WTC11 (cell line): ENCODE measurements at regions not wholly inside any gene's neighbourhood (a gene's known extent, or its start where the extent isn't known, plus 50 kb on each side); places are given as distances from the start of the nearest gene placed in this dataset.

ENCODE experiments used
- ATAC-seq: fragments of 200-7000 bp; cut with Tn5 transposase; 2 replicates; pipeline ENCODE4 v1.10.0; 2021; ENCODE audit warnings: mild to moderate bottlenecking, moderate library complexity
- CTCF ChIA-PET: fragments of 300-600 bp; sonication (Branson Sonifier 250); formaldehyde crosslinking; loops from one replicate; lab custom pipeline; 2021; ENCODE audit warnings: antibody characterized with exemption; lab: Charles Lee
- POLR2A ChIA-PET: fragments of 350-600 bp; sonication (Branson Sonifier 250); formaldehyde crosslinking; loops from one replicate; lab custom pipeline; 2021; ENCODE audit warnings: antibody characterized with exemption; lab: Charles Lee
- DNase-seq: peaks from one replicate; pipeline ENCODE4 v3.0.0; 2021; ENCODE audit warnings: low spot score
- H3K27ac Mint-ChIP-seq: 2 replicates; pipeline ENCODE4 v1.8.0; 2021; ENCODE audit warnings: mixed read lengths
- H3K27me3 Mint-ChIP-seq: 2 replicates; pipeline ENCODE4 v1.8.0; 2021; ENCODE audit warnings: low read depth, mild to moderate bottlenecking, moderate library complexity, mixed read lengths
- H3K36me3 Mint-ChIP-seq: 2 replicates; pipeline ENCODE4 v1.8.0; 2021; ENCODE audit warnings: mixed read lengths
- H3K4me1 Mint-ChIP-seq: 2 replicates; pipeline ENCODE4 v1.8.0; 2022; ENCODE audit warnings: mixed read lengths
- H3K4me3 Mint-ChIP-seq: 2 replicates; pipeline ENCODE4 v1.8.0; 2021; ENCODE audit warnings: mild to moderate bottlenecking, moderate library complexity, mixed read lengths
- H3K9me3 Mint-ChIP-seq: 2 replicates; pipeline ENCODE4 v1.8.0; 2021; ENCODE audit warnings: mixed read lengths
- CREM ChIP-seq: sonication (generic); formaldehyde crosslinking; IDR thresholded peaks from 2 replicates; pipeline ENCODE4 v1.8.1; 2022; ENCODE audit warnings: mild to moderate bottlenecking, missing genetic modification reagents, moderate library complexity
- GRHL2 ChIP-seq: fragments of 250-450 bp; sonication (Bioruptor Pico); IDR thresholded peaks from 2 replicates; pipeline ENCODE4 v1.8.0; 2022; ENCODE audit warnings: mild to moderate bottlenecking, moderate library complexity; ENCODE audit not compliant: insufficient replicate concordance, severe bottlenecking
- JUN ChIP-seq: sonication (generic); formaldehyde crosslinking; IDR thresholded peaks from 2 replicates; pipeline ENCODE4 v1.8.0; 2023; ENCODE audit warnings: mild to moderate bottlenecking, missing genetic modification reagents
- MYBL2 ChIP-seq: sonication (generic); formaldehyde crosslinking; IDR thresholded peaks from 2 replicates; pipeline ENCODE4 v1.8.1; 2023; ENCODE audit warnings: mild to moderate bottlenecking, moderate library complexity, missing genetic modification reagents
- NFYB ChIP-seq: sonication (generic); formaldehyde crosslinking; conservative IDR thresholded peaks from 2 replicates; pipeline ENCODE4 v1.8.0; 2022; ENCODE audit warnings: low read depth, missing genetic modification reagents
- OVOL2 ChIP-seq: fragments of 250-450 bp; sonication (Bioruptor Pico); IDR thresholded peaks from 2 replicates; pipeline ENCODE4 v1.9.0; 2021; ENCODE audit warnings: mild to moderate bottlenecking, borderline replicate concordance
- RELA ChIP-seq: sonication (generic); formaldehyde crosslinking; IDR thresholded peaks from 2 replicates; pipeline ENCODE4 v1.8.1; 2022; ENCODE audit warnings: missing genetic modification reagents, mild to moderate bottlenecking, borderline replicate concordance
- RORB ChIP-seq: fragments of 250-450 bp; sonication (Bioruptor Pico); IDR thresholded peaks from 2 replicates; pipeline ENCODE4 v1.9.0; 2021; ENCODE audit warnings: mild to moderate bottlenecking
- TEAD1 ChIP-seq: sonication (generic); formaldehyde crosslinking; IDR thresholded peaks from 2 replicates; pipeline ENCODE4 v1.8.0; 2022; ENCODE audit warnings: mild to moderate bottlenecking, missing genetic modification reagents
- TP53 ChIP-seq: sonication (generic); formaldehyde crosslinking; IDR thresholded peaks from 2 replicates; pipeline ENCODE4 v1.8.1; 2023; ENCODE audit warnings: mild to moderate bottlenecking, missing genetic modification reagents
- ZNF317 ChIP-seq: sonication (generic); formaldehyde crosslinking; IDR thresholded peaks from 2 replicates; pipeline ENCODE4 v1.8.1; 2023; ENCODE audit warnings: low read depth, mild to moderate bottlenecking, moderate library complexity, missing genetic modification reagents, borderline replicate concordance
- ZNF423 ChIP-seq: fragments of 250-450 bp; sonication (Bioruptor Pico); IDR thresholded peaks from 2 replicates; pipeline ENCODE4 v2.1.2; 2022; ENCODE audit warnings: mild to moderate bottlenecking, moderate library complexity
- TF ChIP-seq, protein P1 (sequence below): sonication (generic); formaldehyde crosslinking; conservative IDR thresholded peaks from 2 replicates; pipeline ENCODE4 v1.8.1; 2023; ENCODE audit warnings: mild to moderate bottlenecking, low read depth, missing genetic modification reagents, moderate library complexity
- TF ChIP-seq, protein P2 (sequence below): sonication (generic); formaldehyde crosslinking; IDR thresholded peaks from 2 replicates; pipeline ENCODE4 v1.8.1; 2023; ENCODE audit warnings: mild to moderate bottlenecking, missing genetic modification reagents
- TF ChIP-seq, protein P3 (sequence below): sonication (generic); formaldehyde crosslinking; IDR thresholded peaks from 2 replicates; pipeline ENCODE4 v1.8.1; 2023; ENCODE audit warnings: mild to moderate bottlenecking, moderate library complexity, missing genetic modification reagents
- TF ChIP-seq, protein P4 (sequence below): sonication (generic); formaldehyde crosslinking; IDR thresholded peaks from 2 replicates; pipeline ENCODE4 v1.8.1; 2022; ENCODE audit warnings: mild to moderate bottlenecking, moderate library complexity, missing genetic modification reagents
- TF ChIP-seq, protein P5 (sequence below): sonication (generic); formaldehyde crosslinking; IDR thresholded peaks from 2 replicates; pipeline ENCODE4 v1.8.1; 2022; ENCODE audit warnings: low read depth, mild to moderate bottlenecking, moderate library complexity, missing genetic modification reagents, borderline replicate concordance
- TF ChIP-seq, protein P6 (sequence below): sonication (generic); formaldehyde crosslinking; IDR thresholded peaks from 2 replicates; pipeline ENCODE4 v1.8.1; 2023; ENCODE audit warnings: mild to moderate bottlenecking, missing genetic modification reagents, moderate library complexity
- TF ChIP-seq, protein P7 (sequence below): sonication (generic); formaldehyde crosslinking; conservative IDR thresholded peaks from 2 replicates; pipeline ENCODE4 v1.8.1; 2022; ENCODE audit warnings: mild to moderate bottlenecking, missing genetic modification reagents

DNA sequence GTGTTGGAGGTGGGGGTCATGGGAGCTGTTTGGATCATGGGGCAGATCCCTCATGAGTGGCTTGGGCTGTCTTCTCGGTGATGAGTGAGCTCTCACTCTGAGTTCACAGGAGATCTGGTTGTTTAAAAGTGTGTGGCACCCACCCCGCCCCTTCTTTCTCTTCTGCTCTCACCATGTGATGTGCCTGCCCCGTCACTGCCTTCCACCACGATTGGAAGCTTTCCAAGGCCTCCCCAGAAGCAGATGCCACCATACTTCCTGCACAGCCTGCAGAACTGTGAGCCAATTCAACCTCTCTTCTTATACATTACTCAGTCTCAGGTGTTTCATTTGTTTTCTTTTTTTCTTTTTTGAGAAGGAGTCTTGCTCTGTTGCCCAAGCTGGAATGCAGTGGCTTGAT, 170.0 kb downstream of the PTPN20 start:
- H3K9me3 Mint-ChIP-seq, result peaks cover 29% of the 10 kb centered on the region
- no peak overlapping the region for H3K27ac Mint-ChIP-seq
- ChIA-PET CTCF (no interaction called here), POLR2A (no interaction called here)
- no peak overlapping the region for H3K4me3 Mint-ChIP-seq
- ATAC-seq, result no peak
- no peaks in the 10 kb centered on the region for H3K4me1 Mint-ChIP-seq
- no peak for TF ChIP-seq CREM
- TF ChIP-seq, protein P1, sequence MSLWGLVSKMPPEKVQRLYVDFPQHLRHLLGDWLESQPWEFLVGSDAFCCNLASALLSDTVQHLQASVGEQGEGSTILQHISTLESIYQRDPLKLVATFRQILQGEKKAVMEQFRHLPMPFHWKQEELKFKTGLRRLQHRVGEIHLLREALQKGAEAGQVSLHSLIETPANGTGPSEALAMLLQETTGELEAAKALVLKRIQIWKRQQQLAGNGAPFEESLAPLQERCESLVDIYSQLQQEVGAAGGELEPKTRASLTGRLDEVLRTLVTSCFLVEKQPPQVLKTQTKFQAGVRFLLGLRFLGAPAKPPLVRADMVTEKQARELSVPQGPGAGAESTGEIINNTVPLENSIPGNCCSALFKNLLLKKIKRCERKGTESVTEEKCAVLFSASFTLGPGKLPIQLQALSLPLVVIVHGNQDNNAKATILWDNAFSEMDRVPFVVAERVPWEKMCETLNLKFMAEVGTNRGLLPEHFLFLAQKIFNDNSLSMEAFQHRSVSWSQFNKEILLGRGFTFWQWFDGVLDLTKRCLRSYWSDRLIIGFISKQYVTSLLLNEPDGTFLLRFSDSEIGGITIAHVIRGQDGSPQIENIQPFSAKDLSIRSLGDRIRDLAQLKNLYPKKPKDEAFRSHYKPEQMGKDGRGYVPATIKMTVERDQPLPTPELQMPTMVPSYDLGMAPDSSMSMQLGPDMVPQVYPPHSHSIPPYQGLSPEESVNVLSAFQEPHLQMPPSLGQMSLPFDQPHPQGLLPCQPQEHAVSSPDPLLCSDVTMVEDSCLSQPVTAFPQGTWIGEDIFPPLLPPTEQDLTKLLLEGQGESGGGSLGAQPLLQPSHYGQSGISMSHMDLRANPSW (CRISPR knock-in tag), result no peak
- TF ChIP-seq MYBL2, result no peak
- TF ChIP-seq NFYB (CRISPR knock-in tag), result no peak
- no peak for TF ChIP-seq TP53 (CRISPR knock-in tag)
- TF ChIP-seq OVOL2, result no peak
- TF ChIP-seq, protein P2, sequence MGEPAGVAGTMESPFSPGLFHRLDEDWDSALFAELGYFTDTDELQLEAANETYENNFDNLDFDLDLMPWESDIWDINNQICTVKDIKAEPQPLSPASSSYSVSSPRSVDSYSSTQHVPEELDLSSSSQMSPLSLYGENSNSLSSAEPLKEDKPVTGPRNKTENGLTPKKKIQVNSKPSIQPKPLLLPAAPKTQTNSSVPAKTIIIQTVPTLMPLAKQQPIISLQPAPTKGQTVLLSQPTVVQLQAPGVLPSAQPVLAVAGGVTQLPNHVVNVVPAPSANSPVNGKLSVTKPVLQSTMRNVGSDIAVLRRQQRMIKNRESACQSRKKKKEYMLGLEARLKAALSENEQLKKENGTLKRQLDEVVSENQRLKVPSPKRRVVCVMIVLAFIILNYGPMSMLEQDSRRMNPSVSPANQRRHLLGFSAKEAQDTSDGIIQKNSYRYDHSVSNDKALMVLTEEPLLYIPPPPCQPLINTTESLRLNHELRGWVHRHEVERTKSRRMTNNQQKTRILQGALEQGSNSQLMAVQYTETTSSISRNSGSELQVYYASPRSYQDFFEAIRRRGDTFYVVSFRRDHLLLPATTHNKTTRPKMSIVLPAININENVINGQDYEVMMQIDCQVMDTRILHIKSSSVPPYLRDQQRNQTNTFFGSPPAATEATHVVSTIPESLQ (CRISPR knock-in tag), result no peak
- TF ChIP-seq, all 79 proteins: peak for 0
- H3K36me3 Mint-ChIP-seq, result no peaks in the 10 kb centered on the region
- no peak for DNase-seq
- H3K27me3 Mint-ChIP-seq, result no peaks in the 10 kb centered on the region

DNA sequence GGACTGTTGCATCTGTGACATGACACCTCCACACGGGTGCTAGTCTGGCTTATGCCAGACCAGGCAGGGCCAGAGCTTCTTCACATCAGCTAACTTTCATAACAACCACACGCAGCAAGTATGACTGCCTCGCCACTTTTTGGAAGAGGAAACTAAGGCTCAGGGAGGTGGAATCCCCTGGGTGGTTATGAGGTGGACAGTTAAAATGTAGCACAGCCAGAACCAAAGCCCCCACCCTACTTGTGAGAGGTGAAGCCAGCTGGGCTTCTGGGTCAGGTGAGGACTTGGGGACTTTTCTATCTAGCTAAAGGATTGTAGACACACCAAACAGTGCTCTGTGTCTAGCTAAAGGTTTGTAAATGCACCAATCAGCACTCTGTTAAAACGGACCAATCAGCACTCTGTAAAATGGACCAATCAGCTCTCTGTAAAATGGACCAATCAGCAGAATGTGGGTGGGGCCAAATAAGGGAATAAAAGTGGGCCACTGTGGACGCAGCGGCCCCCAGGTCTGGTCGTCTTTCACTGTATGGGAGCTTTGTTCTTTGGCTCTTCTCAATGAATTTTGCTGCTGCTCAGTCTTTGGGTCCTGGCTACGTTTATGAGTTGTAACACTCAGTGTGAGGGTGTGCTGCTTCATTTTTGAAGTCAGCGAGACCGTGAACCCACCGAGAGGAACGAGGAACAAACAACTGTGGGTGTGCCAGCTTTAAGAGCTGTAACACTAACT, 171.0 kb downstream of the PTPN20 start:
- Mint-ChIP-seq H3K27me3 (no peaks in the 10 kb centered on the region), H3K4me3 (no peak overlapping the region), H3K27ac (no peak overlapping the region), H3K9me3 (peaks cover 29% of the 10 kb centered on the region), H3K4me1 (no peaks in the 10 kb centered on the region), H3K36me3 (no peaks in the 10 kb centered on the region)
- ATAC-seq, result no peak
- ChIA-PET POLR2A (interaction anchor here (0.7 kb wide), 1 partner anchor 166 kb away, joined by 4 read pairs; no protein-coding TSS in a partner anchor), CTCF (no interaction called here)
- no peak for DNase-seq
- TF ChIP-seq GRHL2 (CRISPR knock-in tag) (no peak), NFYB (CRISPR knock-in tag) (0 out of 2 replicates have a peak, but pooled peaks have one; percentile 29)
- TF ChIP-seq, protein P3, sequence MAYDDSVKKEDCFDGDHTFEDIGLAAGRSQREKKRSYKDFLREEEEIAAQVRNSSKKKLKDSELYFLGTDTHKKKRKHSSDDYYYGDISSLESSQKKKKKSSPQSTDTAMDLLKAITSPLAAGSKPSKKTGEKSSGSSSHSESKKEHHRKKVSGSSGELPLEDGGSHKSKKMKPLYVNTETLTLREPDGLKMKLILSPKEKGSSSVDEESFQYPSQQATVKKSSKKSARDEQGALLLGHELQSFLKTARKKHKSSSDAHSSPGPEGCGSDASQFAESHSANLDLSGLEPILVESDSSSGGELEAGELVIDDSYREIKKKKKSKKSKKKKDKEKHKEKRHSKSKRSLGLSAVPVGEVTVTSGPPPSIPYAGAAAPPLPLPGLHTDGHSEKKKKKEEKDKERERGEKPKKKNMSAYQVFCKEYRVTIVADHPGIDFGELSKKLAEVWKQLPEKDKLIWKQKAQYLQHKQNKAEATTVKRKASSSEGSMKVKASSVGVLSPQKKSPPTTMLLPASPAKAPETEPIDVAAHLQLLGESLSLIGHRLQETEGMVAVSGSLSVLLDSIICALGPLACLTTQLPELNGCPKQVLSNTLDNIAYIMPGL (CRISPR knock-in tag), result no peak
- TF ChIP-seq, protein P4, sequence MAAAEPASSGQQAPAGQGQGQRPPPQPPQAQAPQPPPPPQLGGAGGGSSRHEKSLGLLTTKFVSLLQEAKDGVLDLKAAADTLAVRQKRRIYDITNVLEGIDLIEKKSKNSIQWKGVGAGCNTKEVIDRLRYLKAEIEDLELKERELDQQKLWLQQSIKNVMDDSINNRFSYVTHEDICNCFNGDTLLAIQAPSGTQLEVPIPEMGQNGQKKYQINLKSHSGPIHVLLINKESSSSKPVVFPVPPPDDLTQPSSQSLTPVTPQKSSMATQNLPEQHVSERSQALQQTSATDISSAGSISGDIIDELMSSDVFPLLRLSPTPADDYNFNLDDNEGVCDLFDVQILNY (CRISPR knock-in tag), result no peak

DNA sequence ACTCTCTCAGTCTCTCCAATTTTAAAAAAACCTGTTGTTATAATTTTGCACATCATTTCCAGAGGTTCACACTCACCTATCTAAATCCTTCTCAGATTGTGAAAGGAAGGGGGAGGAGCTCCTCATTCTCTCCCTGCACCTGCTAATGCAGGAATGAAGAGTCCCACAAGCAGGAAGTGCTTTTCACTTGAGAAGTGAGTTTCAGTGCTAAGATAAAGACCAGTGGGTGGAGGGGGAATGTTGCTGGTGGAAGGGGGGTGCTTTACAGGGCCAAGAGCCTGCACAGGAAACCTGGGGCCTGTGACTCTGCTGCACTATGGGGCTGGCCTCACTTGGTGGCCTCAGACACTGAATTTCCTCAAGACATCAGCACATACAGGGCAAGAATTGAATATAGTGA, 176.4 kb downstream of the PTPN20 start:
- ChIA-PET POLR2A (no interaction called here), CTCF (interaction anchor here (2.5 kb wide), 1 partner anchor 40 kb away, joined by 6 read pairs; no protein-coding TSS in a partner anchor)
- H3K27me3 Mint-ChIP-seq, result no peaks in the 10 kb centered on the region; the same call in 1 of the 2 replicates
- TF ChIP-seq, protein P5, sequence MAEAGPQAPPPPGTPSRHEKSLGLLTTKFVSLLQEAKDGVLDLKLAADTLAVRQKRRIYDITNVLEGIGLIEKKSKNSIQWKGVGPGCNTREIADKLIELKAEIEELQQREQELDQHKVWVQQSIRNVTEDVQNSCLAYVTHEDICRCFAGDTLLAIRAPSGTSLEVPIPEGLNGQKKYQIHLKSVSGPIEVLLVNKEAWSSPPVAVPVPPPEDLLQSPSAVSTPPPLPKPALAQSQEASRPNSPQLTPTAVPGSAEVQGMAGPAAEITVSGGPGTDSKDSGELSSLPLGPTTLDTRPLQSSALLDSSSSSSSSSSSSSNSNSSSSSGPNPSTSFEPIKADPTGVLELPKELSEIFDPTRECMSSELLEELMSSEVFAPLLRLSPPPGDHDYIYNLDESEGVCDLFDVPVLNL, result no peak
- no peak for TF ChIP-seq NFYB (CRISPR knock-in tag)
- no peak for TF ChIP-seq TEAD1 (CRISPR knock-in tag)
- no peak for TF ChIP-seq RELA
- TF ChIP-seq JUN, result no peak
- no peak for TF ChIP-seq RORB (CRISPR knock-in tag)
- TF ChIP-seq ZNF317 (CRISPR knock-in tag), result no peak
- TF ChIP-seq, protein P6, sequence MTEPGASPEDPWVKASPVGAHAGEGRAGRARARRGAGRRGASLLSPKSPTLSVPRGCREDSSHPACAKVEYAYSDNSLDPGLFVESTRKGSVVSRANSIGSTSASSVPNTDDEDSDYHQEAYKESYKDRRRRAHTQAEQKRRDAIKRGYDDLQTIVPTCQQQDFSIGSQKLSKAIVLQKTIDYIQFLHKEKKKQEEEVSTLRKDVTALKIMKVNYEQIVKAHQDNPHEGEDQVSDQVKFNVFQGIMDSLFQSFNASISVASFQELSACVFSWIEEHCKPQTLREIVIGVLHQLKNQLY (CRISPR knock-in tag), result no peak
- no peak for TF ChIP-seq ZNF423 (CRISPR knock-in tag)
- TF ChIP-seq, protein P7, sequence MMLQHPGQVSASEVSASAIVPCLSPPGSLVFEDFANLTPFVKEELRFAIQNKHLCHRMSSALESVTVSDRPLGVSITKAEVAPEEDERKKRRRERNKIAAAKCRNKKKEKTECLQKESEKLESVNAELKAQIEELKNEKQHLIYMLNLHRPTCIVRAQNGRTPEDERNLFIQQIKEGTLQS (CRISPR knock-in tag), result no peak

More for the DNA sequence above, 176.4 kb downstream of the PTPN20 start:
- DNase-seq (no peak), ATAC-seq (no peak)
- peaks cover 17% of the 10 kb centered on the region for H3K9me3 Mint-ChIP-seq
- H3K4me3 Mint-ChIP-seq, result no peak overlapping the region
- H3K36me3 Mint-ChIP-seq, result no peaks in the 10 kb centered on the region
- peaks cover 8% of the 10 kb centered on the region for H3K4me1 Mint-ChIP-seq
- no peak overlapping the region for H3K27ac Mint-ChIP-seq
